GM23338 (cell line): ENCODE measurements at regions not wholly inside any gene's neighbourhood (a gene's known extent, or its start where the extent isn't known, plus 50 kb on each side); places are given as distances from the start of the nearest gene placed in this dataset.

ENCODE experiments used
- ATAC-seq: fragments of 200-7000 bp; cut with Tn5 transposase; 3 replicates; pipeline ENCODE4 v1.9.1; 2020
- DNase-seq: peaks from one replicate; pipeline ENCODE4 v3.0.0-alpha.2; 2015; ENCODE audit warnings: low spot score
- H2AFZ ChIP-seq: fragments of 200-600 bp; sonication (generic); 2 replicates; pipeline ENCODE4 v1.8.0; 2016; ENCODE audit warnings: antibody characterized with exemption, mild to moderate bottlenecking, moderate library complexity
- H3F3A ChIP-seq: fragments of 200-600 bp; sonication (generic); replicated peaks from 2 replicates; pipeline ENCODE4 v1.8.0; 2017; ENCODE audit warnings: antibody characterized with exemption, mixed run types, low read depth
- H3K27ac ChIP-seq: fragments of 200-600 bp; sonication (generic); 2 replicates; pipeline ENCODE4 v1.6.1; 2016; ENCODE audit warnings: low read depth
- H3K27me3 ChIP-seq: fragments of 200-600 bp; sonication (generic); 2 replicates; pipeline ENCODE4 v1.8.0; 2016; ENCODE audit warnings: mild to moderate bottlenecking, mixed run types, moderate library complexity; ENCODE audit not compliant: insufficient read depth
- H3K36me3 ChIP-seq: fragments of 200-600 bp; sonication (generic); 2 replicates; pipeline ENCODE4 v1.8.0; 2016; ENCODE audit warnings: mild to moderate bottlenecking; ENCODE audit not compliant: insufficient read depth
- H3K4me1 ChIP-seq: fragments of 200-600 bp; sonication (generic); 2 replicates; pipeline ENCODE4 v1.8.0; 2016; ENCODE audit warnings: mild to moderate bottlenecking, moderate library complexity; ENCODE audit not compliant: insufficient read depth
- H3K4me2 ChIP-seq: fragments of 200-600 bp; sonication (generic); 2 replicates; pipeline ENCODE4 v1.7.1; 2017; ENCODE audit warnings: mixed run types
- H3K4me3 ChIP-seq: fragments of 200-600 bp; sonication (generic); 2 replicates; pipeline ENCODE4 v1.6.1; 2016; ENCODE audit warnings: mixed run types
- H3K79me2 ChIP-seq: fragments of 200-600 bp; sonication (generic); replicated peaks from 2 replicates; pipeline ENCODE4 v1.8.0; 2017; ENCODE audit warnings: mild to moderate bottlenecking; ENCODE audit not compliant: insufficient read depth
- H3K9me2 ChIP-seq: fragments of 200-600 bp; sonication (generic); 2 replicates; pipeline ENCODE4 v1.8.0; 2017; ENCODE audit not compliant: insufficient read depth
- H4K20me1 ChIP-seq: fragments of 200-600 bp; sonication (generic); replicated peaks from 2 replicates; pipeline ENCODE4 v1.8.0; 2017; ENCODE audit warnings: mild to moderate bottlenecking; ENCODE audit not compliant: insufficient read depth
- H3K27ac Mint-ChIP-seq: 2 replicates; pipeline ENCODE4 v1.8.0; 2020; ENCODE audit warnings: inconsistent platforms, mild to moderate bottlenecking, moderate library complexity, mixed read lengths
- H3K27me3 Mint-ChIP-seq: 3 replicates; pipeline ENCODE4 v1.8.0; 2022; ENCODE audit warnings: low read depth, mild to moderate bottlenecking, moderate library complexity, mixed read lengths, inconsistent platforms; ENCODE audit not compliant: insufficient read depth, poor library complexity
- H3K36me3 Mint-ChIP-seq: 3 replicates; pipeline ENCODE4 v1.8.0; 2021; ENCODE audit warnings: low read depth, mild to moderate bottlenecking, inconsistent platforms, moderate library complexity, mixed read lengths
- H3K4me1 Mint-ChIP-seq: 3 replicates; pipeline ENCODE4 v1.8.0; 2020; ENCODE audit warnings: mild to moderate bottlenecking, inconsistent platforms, mixed read lengths
- H3K4me3 Mint-ChIP-seq: 3 replicates; pipeline ENCODE4 v1.8.0; 2021; ENCODE audit warnings: moderate library complexity, mild to moderate bottlenecking, inconsistent platforms, mixed read lengths
- H3K9me3 Mint-ChIP-seq: 3 replicates; pipeline ENCODE4 v1.8.0; 2020; ENCODE audit warnings: moderate library complexity, mild to moderate bottlenecking, inconsistent platforms, mixed read lengths
- CREB1 ChIP-seq: fragments of 250-450 bp; sonication (Bioruptor Pico); IDR thresholded peaks from 2 replicates; pipeline ENCODE4 v1.5.0; 2020; ENCODE audit warnings: low read depth, mild to moderate bottlenecking, moderate library complexity
- CTCF ChIP-seq, 2 experiments: fragments of 200-600 bp in 1 of 2; sonication (generic) in 1 of 2; conservative IDR thresholded peaks; 2 replicates each; pipeline versions ENCODE4 v1.5.1 to v1.6.1; 2016 to 2017; ENCODE audit warnings: antibody characterized with exemption in 2 of 2, low read depth in 2 of 2, mild to moderate bottlenecking in 2 of 2, moderate library complexity in 1 of 2
- ETS1 ChIP-seq: IDR thresholded peaks from 2 replicates; pipeline ENCODE4 v1.6.1; 2016; ENCODE audit warnings: antibody characterized with exemption
- EZH2 ChIP-seq: fragments of 200-600 bp; sonication (generic); IDR thresholded peaks from one replicate; pipeline ENCODE4 v1.8.0; 2017; ENCODE audit warnings: antibody characterized with exemption, mild to moderate bottlenecking, low read depth; ENCODE audit not compliant: unreplicated experiment
- EZH2phosphoT487 ChIP-seq: fragments of 200-600 bp; sonication (generic); IDR thresholded peaks from one replicate; pipeline ENCODE4 v1.8.1; 2018; ENCODE audit warnings: antibody characterized with exemption; ENCODE audit not compliant: unreplicated experiment
- JUNB ChIP-seq: IDR thresholded peaks from one replicate; pipeline ENCODE4 v1.6.1; 2016; ENCODE audit warnings: antibody characterized with exemption; ENCODE audit not compliant: unreplicated experiment
- NANOG ChIP-seq: IDR thresholded peaks from 2 replicates; pipeline ENCODE4 v1.6.1; 2016; ENCODE audit warnings: antibody characterized with exemption, borderline replicate concordance
- POLR2AphosphoS5 ChIP-seq: IDR thresholded peaks from 2 replicates; pipeline ENCODE4 v1.6.1; 2016; ENCODE audit warnings: antibody characterized with exemption, low read depth
- REST ChIP-seq: IDR thresholded peaks from one replicate; pipeline ENCODE4 v1.6.1; 2018; ENCODE audit warnings: antibody characterized with exemption; ENCODE audit not compliant: unreplicated experiment
- STAT1 ChIP-seq: IDR thresholded peaks from one replicate; pipeline ENCODE4 v1.6.1; 2016; ENCODE audit warnings: antibody characterized with exemption; ENCODE audit not compliant: unreplicated experiment
- ZNF114 ChIP-seq: fragments of 250-450 bp; sonication (Bioruptor Pico); IDR thresholded peaks from 2 replicates; pipeline ENCODE4 v1.5.0; 2020; ENCODE audit warnings: mild to moderate bottlenecking, moderate library complexity
- ZNF331 ChIP-seq: fragments of 250-450 bp; sonication (Bioruptor Pico); IDR thresholded peaks from 2 replicates; pipeline ENCODE4 v1.5.0; 2020; ENCODE audit warnings: low read depth, mild to moderate bottlenecking, moderate library complexity
- ZNF462 ChIP-seq: fragments of 250-450 bp; sonication (Bioruptor Pico); IDR thresholded peaks from 2 replicates; pipeline ENCODE4 v1.5.0; 2020; ENCODE audit warnings: mild to moderate bottlenecking, moderate library complexity

- no peak overlapping the region for H3K27ac Mint-ChIP-seq
- Histone ChIP-seq H4K20me1 (no peaks in the 10 kb centered on the region), H3K4me3 (no peak overlapping the region), H3K4me2 (no peak overlapping the region), H3K4me1 (no peaks in the 10 kb centered on the region), H3K9me2 (peaks cover 18% of the 10 kb centered on the region; the same call in 1 of the 2 replicates), H3K79me2 (no peaks in the 10 kb centered on the region), H3K36me3 (no peaks in the 10 kb centered on the region), H3K27me3 (no peaks in the 10 kb centered on the region), H2AFZ (no peak overlapping the region), H3K27ac (no peak overlapping the region), H3F3A (no peaks in the 10 kb centered on the region)
- DNase-seq (no peak), ATAC-seq (no peak)
- no peak overlapping the region for H3K4me3 Mint-ChIP-seq
- TF ChIP-seq EZH2phosphoT487 (no peak), REST (no peak), ZNF114 (CRISPR knock-in tag) (no peak), CTCF (conservative IDR thresholded peaks at IDR 0.05; ENCODE audit: low read depth in 2 of 2) (no peak), STAT1 (no peak), ETS1 (no peak), JUNB (no peak), CREB1 (CRISPR knock-in tag) (no peak), ZNF462 (CRISPR knock-in tag) (no peak), ZNF331 (CRISPR knock-in tag) (no peak), EZH2 (no peak), POLR2AphosphoS5 (no peak), NANOG (no peak)
- H3K9me3 Mint-ChIP-seq: no peaks in the 10 kb centered on the region
- H3K4me1 Mint-ChIP-seq: peaks cover 4% of the 10 kb centered on the region; the same call in 2 of the 3 replicates
- no peaks in the 10 kb centered on the region for H3K36me3 Mint-ChIP-seq
- no peaks in the 10 kb centered on the region for H3K27me3 Mint-ChIP-seq
These were observed 347.9 kb upstream of the TSHZ2 start for GRCh38 chr20:52624281-52624680.
